Panc1 (cell line): ENCODE measurements at regions not wholly inside any gene's neighbourhood (a gene's known extent, or its start where the extent isn't known, plus 50 kb on each side); places are given as distances from the start of the nearest gene placed in this dataset.

ENCODE experiments used
- ATAC-seq: fragments of 200-7000 bp; cut with Tn5 transposase; 2 replicates; pipeline ENCODE4 v1.9.1; 2020; ENCODE audit warnings: mild to moderate bottlenecking, moderate library complexity
- BruUV-seq: library from RNA; stranded (reverse); fragments of 400-500 nt; replicated peaks from 2 replicates; lab custom pipeline; 2021; lab: Mats Ljungman, UMichigan
- CTCF ChIA-PET: fragments of 300-600 bp; sonication (Branson Sonifier 250); formaldehyde crosslinking; loops from one replicate; lab custom pipeline; 2022; ENCODE audit warnings: antibody characterized with exemption; lab: Charles Lee
- POLR2A ChIA-PET: fragments of 300-600 bp; sonication (Branson Sonifier 250); formaldehyde crosslinking; loops from one replicate; lab custom pipeline; 2022; ENCODE audit warnings: antibody characterized with exemption; lab: Charles Lee
- DNase-seq: peaks from one replicate; pipeline ENCODE4 v3.0.0-alpha.2; 2010; ENCODE audit warnings: low read depth, low spot score
- H3K27ac ChIP-seq: 2 replicates; pipeline ENCODE4 v1.5.1; 2011; ENCODE audit warnings: mild to moderate bottlenecking, low read length, inconsistent platforms
- H3K27me3 ChIP-seq: fragments of 200-500 bp; sonication (Bioruptor generic); 2 replicates; pipeline ENCODE4 v1.6.0; 2014; ENCODE audit warnings: low read length, inconsistent platforms; ENCODE audit not compliant: control insufficient read depth, insufficient read depth
- H3K36me3 ChIP-seq: fragments of 200-500 bp; sonication (Bioruptor generic); 2 replicates; pipeline ENCODE4 v1.5.1; 2014; ENCODE audit warnings: inconsistent platforms, mild to moderate bottlenecking, low read length, moderate library complexity; ENCODE audit not compliant: control insufficient read depth, insufficient read depth
- H3K4me1 ChIP-seq: 2 replicates; pipeline ENCODE4 v1.5.1; 2011; ENCODE audit warnings: inconsistent platforms, mild to moderate bottlenecking, low read length, moderate library complexity; ENCODE audit not compliant: control insufficient read depth, insufficient read depth
- H3K4me3 ChIP-seq, 2 experiments: 2 replicates each; pipeline ENCODE4 v1.5.1; 2011 to 2012; ENCODE audit warnings: low read depth in 2 of 2, low read length in 2 of 2, mild to moderate bottlenecking in 2 of 2, inconsistent platforms in 1 of 2, moderate library complexity in 1 of 2
- H3K9me3 ChIP-seq: fragments of 200-500 bp; sonication (Bioruptor generic); 2 replicates; pipeline ENCODE4 v1.5.1; 2014; ENCODE audit warnings: low read depth, mild to moderate bottlenecking, inconsistent platforms, low read length, moderate library complexity; ENCODE audit not compliant: control insufficient read depth, insufficient read depth
- POLR2AphosphoS5 ChIP-seq: IDR thresholded peaks from 2 replicates; pipeline ENCODE4 v1.6.1; 2012; ENCODE audit warnings: mild to moderate bottlenecking, low read depth, low read length, moderate library complexity
- SIN3A ChIP-seq: IDR thresholded peaks from 2 replicates; pipeline ENCODE4 v1.6.1; 2012; ENCODE audit warnings: low read depth, mild to moderate bottlenecking, low read length, moderate library complexity, borderline replicate concordance; ENCODE audit not compliant: insufficient read depth
- TCF7L2 ChIP-seq: IDR thresholded peaks from 2 replicates; pipeline ENCODE4 v1.6.1; 2011; ENCODE audit warnings: mild to moderate bottlenecking, low read depth, low read length, inconsistent platforms
- in situ Hi-C: cut with HindIII; loops from 2 replicates; pipeline ENCODE4 v1.10.0; 2016; ENCODE audit warnings: low sequenced_read_pairs, low pct_unique_long_range_greater_than_20kb
- intact Hi-C: fragments of 100-400 bp; cut with micrococcal nuclease; formaldehyde crosslinking; loops from one replicate; pipeline ENCODE4 v1.10.0; 2022; ENCODE audit not compliant: unreplicated experiment
- TF ChIP-seq, protein P1 (sequence below), 2 experiments: IDR thresholded peaks; 2 replicates each; pipeline ENCODE4 v1.6.1; 2011 to 2012; ENCODE audit warnings: low read depth in 2 of 2, control low read depth in 1 of 2, low read length in 1 of 2, mild to moderate bottlenecking in 1 of 2, moderate library complexity in 1 of 2; ENCODE audit not compliant: insufficient read depth in 1 of 2
- TF ChIP-seq, protein P2 (sequence below): fragments of 450-650 bp; IDR thresholded peaks from 2 replicates; pipeline ENCODE4 v1.5.1; 2017; ENCODE audit warnings: mild to moderate bottlenecking

- Histone ChIP-seq H3K4me3 (no peak overlapping the region), H3K9me3 (no peaks in the 10 kb centered on the region), H3K27ac (no peak overlapping the region), H3K27me3 (no peaks in the 10 kb centered on the region), H3K36me3 (no peaks in the 10 kb centered on the region), H3K4me1 (no peaks in the 10 kb centered on the region)
- CTCF ChIA-PET, result no interaction called here
- TF ChIP-seq, protein P1, sequence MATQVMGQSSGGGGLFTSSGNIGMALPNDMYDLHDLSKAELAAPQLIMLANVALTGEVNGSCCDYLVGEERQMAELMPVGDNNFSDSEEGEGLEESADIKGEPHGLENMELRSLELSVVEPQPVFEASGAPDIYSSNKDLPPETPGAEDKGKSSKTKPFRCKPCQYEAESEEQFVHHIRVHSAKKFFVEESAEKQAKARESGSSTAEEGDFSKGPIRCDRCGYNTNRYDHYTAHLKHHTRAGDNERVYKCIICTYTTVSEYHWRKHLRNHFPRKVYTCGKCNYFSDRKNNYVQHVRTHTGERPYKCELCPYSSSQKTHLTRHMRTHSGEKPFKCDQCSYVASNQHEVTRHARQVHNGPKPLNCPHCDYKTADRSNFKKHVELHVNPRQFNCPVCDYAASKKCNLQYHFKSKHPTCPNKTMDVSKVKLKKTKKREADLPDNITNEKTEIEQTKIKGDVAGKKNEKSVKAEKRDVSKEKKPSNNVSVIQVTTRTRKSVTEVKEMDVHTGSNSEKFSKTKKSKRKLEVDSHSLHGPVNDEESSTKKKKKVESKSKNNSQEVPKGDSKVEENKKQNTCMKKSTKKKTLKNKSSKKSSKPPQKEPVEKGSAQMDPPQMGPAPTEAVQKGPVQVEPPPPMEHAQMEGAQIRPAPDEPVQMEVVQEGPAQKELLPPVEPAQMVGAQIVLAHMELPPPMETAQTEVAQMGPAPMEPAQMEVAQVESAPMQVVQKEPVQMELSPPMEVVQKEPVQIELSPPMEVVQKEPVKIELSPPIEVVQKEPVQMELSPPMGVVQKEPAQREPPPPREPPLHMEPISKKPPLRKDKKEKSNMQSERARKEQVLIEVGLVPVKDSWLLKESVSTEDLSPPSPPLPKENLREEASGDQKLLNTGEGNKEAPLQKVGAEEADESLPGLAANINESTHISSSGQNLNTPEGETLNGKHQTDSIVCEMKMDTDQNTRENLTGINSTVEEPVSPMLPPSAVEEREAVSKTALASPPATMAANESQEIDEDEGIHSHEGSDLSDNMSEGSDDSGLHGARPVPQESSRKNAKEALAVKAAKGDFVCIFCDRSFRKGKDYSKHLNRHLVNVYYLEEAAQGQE (IDR thresholded peaks at IDR 0.05; ENCODE audit: insufficient read depth in 1 of 2, low read depth in 2 of 2, low read length in 1 of 2), result no peak
- TF ChIP-seq TCF7L2, result no peak
- no peak for TF ChIP-seq POLR2AphosphoS5
- TF ChIP-seq, protein P2, sequence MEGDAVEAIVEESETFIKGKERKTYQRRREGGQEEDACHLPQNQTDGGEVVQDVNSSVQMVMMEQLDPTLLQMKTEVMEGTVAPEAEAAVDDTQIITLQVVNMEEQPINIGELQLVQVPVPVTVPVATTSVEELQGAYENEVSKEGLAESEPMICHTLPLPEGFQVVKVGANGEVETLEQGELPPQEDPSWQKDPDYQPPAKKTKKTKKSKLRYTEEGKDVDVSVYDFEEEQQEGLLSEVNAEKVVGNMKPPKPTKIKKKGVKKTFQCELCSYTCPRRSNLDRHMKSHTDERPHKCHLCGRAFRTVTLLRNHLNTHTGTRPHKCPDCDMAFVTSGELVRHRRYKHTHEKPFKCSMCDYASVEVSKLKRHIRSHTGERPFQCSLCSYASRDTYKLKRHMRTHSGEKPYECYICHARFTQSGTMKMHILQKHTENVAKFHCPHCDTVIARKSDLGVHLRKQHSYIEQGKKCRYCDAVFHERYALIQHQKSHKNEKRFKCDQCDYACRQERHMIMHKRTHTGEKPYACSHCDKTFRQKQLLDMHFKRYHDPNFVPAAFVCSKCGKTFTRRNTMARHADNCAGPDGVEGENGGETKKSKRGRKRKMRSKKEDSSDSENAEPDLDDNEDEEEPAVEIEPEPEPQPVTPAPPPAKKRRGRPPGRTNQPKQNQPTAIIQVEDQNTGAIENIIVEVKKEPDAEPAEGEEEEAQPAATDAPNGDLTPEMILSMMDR, result no peak
- TF ChIP-seq SIN3A, result no peak
- intact Hi-C loops (no loop called here), in situ Hi-C loops (no loop called here)
- ATAC-seq (no peak), DNase-seq (no peak)
- POLR2A ChIA-PET, result no interaction called here
- no TSS peak for BruUV-seq
Observed at GRCh38 chr1:82153752-82154151, 353.0 kb downstream of the ADGRL2 start.

DNA sequence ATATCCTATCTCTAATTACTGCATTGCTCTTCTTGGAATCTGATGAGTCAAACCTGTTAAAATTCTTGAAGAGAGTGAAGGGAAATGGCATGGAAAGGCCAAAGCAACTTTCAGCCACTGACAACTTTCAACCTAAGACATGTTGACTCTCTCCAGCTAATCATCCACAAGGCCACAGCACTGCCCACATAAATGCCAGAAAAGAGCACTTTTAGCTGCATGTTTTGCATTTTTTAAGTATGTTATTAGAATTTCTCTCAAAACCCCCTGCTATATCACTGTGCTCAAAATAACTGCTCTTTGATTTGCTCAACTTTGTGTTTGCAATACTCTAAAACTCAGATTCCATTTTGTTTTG is 352.5 kb downstream of the ADGRL2 start:
- Histone ChIP-seq H3K4me1 (no peaks in the 10 kb centered on the region), H3K4me3 (no peak overlapping the region), H3K9me3 (no peaks in the 10 kb centered on the region), H3K27ac (no peak overlapping the region), H3K27me3 (no peaks in the 10 kb centered on the region), H3K36me3 (no peaks in the 10 kb centered on the region)
- in situ Hi-C loops, result no loop called here
- ATAC-seq (no peak), DNase-seq (no peak)
- no TSS peak for BruUV-seq
- intact Hi-C loops, result no loop called here
- ChIA-PET CTCF (no interaction called here), POLR2A (no interaction called here)
- TF ChIP-seq POLR2AphosphoS5, result no peak
- TF ChIP-seq SIN3A, result no peak
- TF ChIP-seq, protein P1 (IDR thresholded peaks at IDR 0.05; ENCODE audit: insufficient read depth in 1 of 2, low read depth in 2 of 2, low read length in 1 of 2), result no peak
- no peak for TF ChIP-seq TCF7L2
- TF ChIP-seq, protein P2, result no peak
